HG03280 (cell line): ENCODE measurements at regions not wholly inside any gene's neighbourhood (a gene's known extent, or its start where the extent isn't known, plus 50 kb on each side); places are given as distances from the start of the nearest gene placed in this dataset.
"Not testable (repeated sequence)": the region's sequence is repeated elsewhere in the genome, so short reads cannot be mapped to it uniquely, and the experiment has no call there.

ENCODE experiments used
- ATAC-seq: cut with Tn5 transposase; IDR thresholded peaks from one replicate; pipeline ENCODE4 v1.9.1; 2021; ENCODE audit warnings: mild to moderate bottlenecking, moderate library complexity; ENCODE audit not compliant: unreplicated experiment

DNA sequence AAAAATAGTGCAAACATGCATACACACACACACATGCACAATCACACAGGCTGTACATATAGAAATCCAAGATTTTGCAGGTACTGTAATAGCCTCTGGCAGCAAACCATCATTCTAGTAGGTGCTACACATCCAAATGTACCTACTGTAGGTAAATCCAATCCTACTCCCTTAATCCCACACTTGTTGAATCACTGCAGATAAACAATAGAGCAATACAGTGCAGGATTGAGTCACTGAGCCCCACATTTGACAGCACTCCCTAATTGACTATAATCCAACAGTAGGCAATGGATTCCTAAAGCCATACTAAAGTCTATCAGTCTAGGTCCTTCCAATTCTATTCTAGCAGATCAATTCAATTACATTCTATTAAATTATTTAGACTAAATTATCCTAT lies 1640.5 kb upstream of the CDH9 start:
- no peak for ATAC-seq

DNA sequence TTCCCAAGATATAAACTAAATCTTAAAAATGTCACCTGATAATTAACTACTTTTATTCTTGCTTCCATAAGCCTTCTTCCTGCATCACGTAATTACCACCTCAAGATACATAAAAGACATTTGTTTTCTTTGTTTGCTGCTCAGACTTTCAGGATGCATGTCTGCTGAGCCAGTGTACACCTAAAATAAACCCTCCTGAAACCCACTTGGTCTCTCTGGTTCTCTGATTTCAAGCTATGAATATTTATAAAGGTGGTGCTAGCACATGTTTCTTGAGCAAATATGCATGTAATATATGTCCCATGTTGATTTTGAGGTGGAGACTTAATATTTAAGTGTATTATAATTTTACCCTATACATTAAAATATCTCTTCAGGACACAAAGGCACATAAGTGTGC lies 1627.7 kb upstream of the CDH9 start:
- no peak for ATAC-seq

GRCh38 chr5:28648108-28648507 lies 1609.7 kb upstream of the CDH9 start:
- no peak for ATAC-seq

- no peak for ATAC-seq
Measured at GRCh38 chr5:28632607-28633006, 1594.2 kb upstream of the CDH9 start.

- ATAC-seq, result no peak
Measured at GRCh38 chr5:28603869-28604268, 1565.5 kb upstream of the CDH9 start.

DNA sequence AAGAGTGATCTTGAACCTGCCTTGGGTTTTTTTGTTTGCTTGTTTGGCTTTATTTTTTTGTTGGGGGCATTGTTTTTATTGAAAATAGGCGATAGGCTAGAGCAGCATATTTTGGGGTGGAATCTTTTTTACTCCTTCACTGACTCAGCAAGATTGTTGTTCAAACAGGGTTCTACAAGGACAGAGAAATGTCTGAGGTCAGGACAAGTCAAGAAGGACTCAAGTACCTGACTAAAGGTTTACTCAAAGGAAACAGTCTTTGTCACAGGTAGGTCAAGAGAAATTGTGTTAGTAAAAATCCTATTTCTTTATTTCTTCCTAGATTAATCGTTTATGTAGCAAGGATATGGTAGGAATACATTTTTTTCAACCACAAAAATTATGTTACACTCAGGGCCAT lies 1564.0 kb upstream of the CDH9 start:
- ATAC-seq, result no peak

DNA sequence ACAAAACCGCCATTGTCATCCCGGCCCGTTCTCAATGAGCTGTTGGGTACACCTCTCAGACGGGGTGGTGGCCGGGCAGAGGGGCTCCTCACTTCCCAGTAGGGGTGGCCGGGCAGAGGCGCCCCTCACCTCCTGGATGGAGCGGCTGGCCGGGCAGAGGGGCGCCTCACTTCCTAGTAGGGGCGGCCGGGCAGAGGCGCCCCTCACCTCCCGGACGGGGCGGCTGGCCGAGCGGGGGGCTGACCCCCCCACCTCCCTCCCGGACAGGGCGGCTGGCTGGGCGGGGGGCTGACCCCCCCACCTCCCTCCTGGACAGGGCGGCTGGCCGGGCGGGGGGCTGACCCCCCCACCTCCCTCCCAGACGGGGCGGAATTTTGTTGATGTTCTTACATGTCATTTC lies 1558.3 kb upstream of the CDH9 start:
- not testable (repeated sequence) for ATAC-seq

- no peak for ATAC-seq
Measured at GRCh38 chr5:28580616-28581015, 1542.2 kb upstream of the CDH9 start.

GRCh38 chr5:28576022-28576421 lies 1537.6 kb upstream of the CDH9 start:
- ATAC-seq, result no peak

GRCh38 chr5:28575368-28575767 lies 1537.0 kb upstream of the CDH9 start:
- no peak for ATAC-seq

DNA sequence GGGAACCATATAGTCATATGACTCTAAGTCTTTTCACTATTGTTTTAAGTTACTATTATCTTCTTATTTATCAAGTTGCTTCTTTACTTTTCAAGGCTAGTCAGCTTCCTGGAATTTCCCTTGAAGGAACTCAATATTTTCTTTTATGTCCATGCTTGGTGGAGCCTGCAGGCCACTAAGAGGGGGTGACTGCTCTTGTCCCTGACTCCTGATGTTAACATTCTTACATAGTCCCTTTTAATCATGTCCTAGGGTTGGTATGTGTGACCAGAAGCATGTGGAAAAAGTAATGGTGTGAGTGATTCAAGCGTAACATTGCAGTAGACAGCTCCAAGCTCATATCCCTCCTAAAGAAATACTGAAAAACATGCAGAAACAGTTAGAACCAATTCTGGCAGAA lies 1536.2 kb upstream of the CDH9 start:
- no peak for ATAC-seq

GRCh38 chr5:28567048-28567447 lies 1528.7 kb upstream of the CDH9 start:
- no peak for ATAC-seq

DNA sequence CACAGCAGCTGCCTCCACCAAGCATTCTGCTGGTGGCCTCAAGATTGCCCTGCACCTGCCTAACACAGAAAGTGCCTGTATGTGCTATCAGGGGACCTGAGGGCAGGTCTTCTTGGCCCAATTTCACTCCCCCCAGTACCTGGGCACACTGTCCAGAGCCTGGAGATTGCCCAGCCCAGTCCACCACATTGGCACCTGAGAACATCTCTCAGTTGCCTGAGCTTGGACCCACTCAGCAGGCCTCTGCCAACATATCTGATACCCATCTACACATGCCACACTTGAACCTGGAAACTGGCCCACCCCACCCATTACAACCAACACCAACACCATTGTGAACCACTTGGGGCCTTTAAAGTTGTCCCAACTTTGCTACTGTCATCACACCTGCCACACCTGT lies 1523.1 kb upstream of the CDH9 start:
- ATAC-seq, result no peak

GRCh38 chr5:28558196-28558595 lies 1519.8 kb upstream of the CDH9 start:
- ATAC-seq, result no peak

DNA sequence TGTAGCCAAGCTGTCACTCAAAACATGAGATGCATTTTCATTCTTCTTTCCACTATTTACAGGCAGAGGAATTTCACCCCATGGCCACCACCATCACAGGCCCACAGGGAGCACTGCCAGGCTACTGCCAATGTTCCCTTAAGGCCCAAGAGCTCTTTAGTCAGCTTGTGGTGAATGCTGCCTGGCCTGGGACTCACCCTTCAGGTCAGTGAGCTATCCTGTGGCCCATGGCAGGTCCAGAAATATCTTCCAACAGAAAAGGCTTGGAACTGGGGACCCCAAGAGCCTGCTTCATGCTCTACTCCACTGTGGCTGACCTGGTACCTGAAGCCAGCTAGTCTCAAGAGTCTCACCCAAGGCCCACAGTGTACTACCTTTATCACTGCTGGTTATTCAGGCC lies 1518.7 kb upstream of the CDH9 start:
- no peak for ATAC-seq

- no peak for ATAC-seq
Measured at GRCh38 chr5:28549588-28549987, 1511.2 kb upstream of the CDH9 start.

GRCh38 chr5:28548856-28549255 lies 1510.5 kb upstream of the CDH9 start:
- no peak for ATAC-seq

GRCh38 chr5:28544501-28544900 lies 1506.1 kb upstream of the CDH9 start:
- ATAC-seq, result no peak

DNA sequence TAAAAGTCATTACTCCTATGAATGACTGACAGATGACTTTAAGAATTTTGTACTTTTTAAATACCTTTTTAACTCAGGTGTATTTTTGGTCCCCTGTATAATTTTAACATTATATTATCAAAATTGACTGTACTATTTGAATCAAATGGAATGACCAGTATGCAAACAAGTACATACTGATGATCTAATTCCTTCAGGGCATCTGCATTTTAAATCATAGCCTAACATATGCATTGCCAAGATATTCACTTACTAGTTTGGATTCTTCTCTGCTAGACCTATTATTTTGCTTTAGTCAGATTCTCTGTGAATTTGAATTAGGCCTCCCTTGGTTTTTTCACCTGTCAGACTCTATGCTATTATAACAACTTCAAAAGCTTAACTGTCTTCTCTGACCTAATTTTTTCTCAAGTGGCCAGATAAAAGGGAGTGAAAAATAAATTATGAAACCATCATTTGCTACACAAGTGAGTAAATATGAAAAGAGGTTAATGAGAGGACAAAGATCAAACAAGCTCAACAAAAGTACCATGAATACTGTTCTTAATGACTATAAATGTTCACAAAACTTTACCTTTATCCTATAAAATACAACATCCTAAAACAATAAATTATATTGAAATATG lies 1505.2 kb upstream of the CDH9 start:
- no peak for ATAC-seq

DNA sequence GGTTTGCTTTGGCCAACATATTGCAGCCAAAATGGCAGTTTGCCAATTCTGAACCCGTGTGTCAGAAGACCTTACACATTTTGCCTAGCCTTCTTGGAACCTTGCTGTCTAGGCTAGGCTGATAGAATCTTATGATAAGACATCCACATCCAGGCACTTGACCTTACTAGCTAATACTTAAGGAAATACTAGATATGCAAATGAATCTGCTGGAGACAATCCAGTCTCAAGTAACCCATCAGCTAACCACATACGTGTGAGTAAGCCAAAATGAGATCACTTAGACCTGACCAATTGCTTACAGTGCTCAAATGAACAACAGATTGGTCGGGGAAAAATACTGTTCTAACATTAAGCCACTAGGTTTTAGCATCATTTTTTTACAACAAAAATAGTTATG lies 1504.6 kb upstream of the CDH9 start:
- no peak for ATAC-seq

DNA sequence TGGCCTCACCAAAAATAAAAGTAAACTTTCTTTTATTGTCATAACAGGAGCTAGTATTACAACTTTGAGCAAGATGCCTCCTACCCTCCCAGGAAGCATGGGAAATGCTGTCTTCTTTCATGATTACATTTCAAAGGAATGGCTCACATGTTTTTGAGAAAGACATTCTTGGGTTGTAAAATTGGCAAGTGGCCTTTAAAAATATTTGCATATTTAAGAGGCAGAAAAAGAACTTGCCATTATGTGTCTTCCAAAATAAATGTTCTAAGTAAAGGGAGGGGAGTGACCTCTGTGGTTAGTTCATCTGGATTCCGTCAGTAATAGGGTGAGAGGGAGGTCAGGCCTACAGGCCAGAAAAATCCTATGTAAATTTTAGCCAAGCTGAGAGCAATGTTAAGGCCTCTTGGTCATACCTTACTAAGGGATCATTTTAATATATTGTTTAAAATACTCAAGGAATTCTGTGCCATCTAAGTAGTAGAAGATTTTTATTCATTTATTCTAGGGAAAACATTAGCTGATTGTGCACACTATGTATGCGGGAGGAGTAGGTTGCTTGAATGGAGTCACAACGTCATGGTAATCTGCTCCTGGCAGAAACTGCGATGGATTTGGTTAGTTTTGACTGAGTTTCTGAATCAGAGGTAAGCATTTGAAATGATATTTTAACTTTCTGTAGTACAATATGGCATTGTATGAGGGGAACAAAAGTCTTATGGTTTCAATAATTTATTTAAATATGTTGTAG lies 1485.7 kb upstream of the CDH9 start:
- ATAC-seq, result no peak

DNA sequence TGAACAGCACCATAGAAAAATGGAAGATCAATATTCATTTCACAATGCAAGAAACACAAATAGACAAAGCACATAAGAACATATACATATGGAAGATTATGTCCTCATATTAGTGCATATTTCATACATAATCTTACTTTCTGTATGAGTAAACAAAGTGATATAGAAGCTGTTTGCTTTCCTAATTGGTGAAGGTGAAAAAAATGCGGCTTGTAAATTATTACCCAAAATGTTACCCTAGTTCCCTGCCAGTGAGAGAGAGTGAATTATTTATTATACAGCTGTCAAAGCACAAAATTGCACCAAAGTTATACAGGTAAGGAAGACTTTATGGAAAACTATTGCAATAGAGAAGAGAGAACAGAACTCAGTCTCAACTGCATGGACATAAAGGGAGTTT lies 1485.0 kb upstream of the CDH9 start:
- no peak for ATAC-seq

- ATAC-seq, result no peak
Measured at GRCh38 chr5:28517691-28518090, 1479.3 kb upstream of the CDH9 start.
